ENCODE measurements at regions not wholly inside any gene's neighbourhood (a gene's known extent, or its start where the extent isn't known, plus 50 kb on each side); places are given as distances from the start of the nearest gene placed in this dataset.

DNA sequence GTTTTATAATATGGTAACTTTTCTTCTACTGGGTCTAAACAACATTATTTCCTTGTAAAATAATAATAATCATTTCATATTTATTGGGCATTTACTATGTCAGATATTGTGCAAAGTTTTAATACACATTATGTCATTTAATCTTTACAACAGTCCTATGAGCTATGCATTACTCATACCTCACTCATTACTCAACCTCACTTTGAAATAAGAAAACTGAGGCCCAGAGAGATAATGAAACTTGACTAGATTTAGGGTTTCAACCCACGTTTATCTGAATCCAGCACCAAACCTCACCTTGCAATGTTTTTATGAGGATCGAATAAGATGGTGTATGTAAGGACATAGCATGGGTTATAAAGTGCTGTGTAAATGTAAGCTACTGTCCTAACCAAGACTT, 153.2 kb upstream of the SLC13A1 start:
- TF ChIP-seq POLR2A (IDR thresholded peaks at IDR 0.05) (no peak), POLR2AphosphoS5 (IDR thresholded peaks at IDR 0.05) (no peak)
- TF ChIP-seq, protein P1, sequence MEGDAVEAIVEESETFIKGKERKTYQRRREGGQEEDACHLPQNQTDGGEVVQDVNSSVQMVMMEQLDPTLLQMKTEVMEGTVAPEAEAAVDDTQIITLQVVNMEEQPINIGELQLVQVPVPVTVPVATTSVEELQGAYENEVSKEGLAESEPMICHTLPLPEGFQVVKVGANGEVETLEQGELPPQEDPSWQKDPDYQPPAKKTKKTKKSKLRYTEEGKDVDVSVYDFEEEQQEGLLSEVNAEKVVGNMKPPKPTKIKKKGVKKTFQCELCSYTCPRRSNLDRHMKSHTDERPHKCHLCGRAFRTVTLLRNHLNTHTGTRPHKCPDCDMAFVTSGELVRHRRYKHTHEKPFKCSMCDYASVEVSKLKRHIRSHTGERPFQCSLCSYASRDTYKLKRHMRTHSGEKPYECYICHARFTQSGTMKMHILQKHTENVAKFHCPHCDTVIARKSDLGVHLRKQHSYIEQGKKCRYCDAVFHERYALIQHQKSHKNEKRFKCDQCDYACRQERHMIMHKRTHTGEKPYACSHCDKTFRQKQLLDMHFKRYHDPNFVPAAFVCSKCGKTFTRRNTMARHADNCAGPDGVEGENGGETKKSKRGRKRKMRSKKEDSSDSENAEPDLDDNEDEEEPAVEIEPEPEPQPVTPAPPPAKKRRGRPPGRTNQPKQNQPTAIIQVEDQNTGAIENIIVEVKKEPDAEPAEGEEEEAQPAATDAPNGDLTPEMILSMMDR (IDR thresholded peaks at IDR 0.05), result no peak
